ENCODE measurements at regions not wholly inside any gene's neighbourhood (a gene's known extent, or its start where the extent isn't known, plus 50 kb on each side); places are given as distances from the start of the nearest gene placed in this dataset.

GRCh38 chr14:34003691-34004090 lies 52.8 kb upstream of the EGLN3 start:
- H3K27me3 ChIP-seq (ENCODE audit: insufficient read depth, low read length): no peaks in the 10 kb centered on the region
- H4K20me1 ChIP-seq (ENCODE audit: insufficient read depth, low read length): no peaks in the 10 kb centered on the region
- H3K79me2 ChIP-seq (ENCODE audit: insufficient read depth, low read length): no peaks in the 10 kb centered on the region
- TF ChIP-seq, protein P1, sequence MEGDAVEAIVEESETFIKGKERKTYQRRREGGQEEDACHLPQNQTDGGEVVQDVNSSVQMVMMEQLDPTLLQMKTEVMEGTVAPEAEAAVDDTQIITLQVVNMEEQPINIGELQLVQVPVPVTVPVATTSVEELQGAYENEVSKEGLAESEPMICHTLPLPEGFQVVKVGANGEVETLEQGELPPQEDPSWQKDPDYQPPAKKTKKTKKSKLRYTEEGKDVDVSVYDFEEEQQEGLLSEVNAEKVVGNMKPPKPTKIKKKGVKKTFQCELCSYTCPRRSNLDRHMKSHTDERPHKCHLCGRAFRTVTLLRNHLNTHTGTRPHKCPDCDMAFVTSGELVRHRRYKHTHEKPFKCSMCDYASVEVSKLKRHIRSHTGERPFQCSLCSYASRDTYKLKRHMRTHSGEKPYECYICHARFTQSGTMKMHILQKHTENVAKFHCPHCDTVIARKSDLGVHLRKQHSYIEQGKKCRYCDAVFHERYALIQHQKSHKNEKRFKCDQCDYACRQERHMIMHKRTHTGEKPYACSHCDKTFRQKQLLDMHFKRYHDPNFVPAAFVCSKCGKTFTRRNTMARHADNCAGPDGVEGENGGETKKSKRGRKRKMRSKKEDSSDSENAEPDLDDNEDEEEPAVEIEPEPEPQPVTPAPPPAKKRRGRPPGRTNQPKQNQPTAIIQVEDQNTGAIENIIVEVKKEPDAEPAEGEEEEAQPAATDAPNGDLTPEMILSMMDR (IDR thresholded peaks at IDR 0.05; ENCODE audit: extremely low read depth, low read depth, low read length): no peak
- DNase-seq (ENCODE audit: insufficient read length, low spot score, missing footprints): no peak
- H3K36me3 ChIP-seq (ENCODE audit: insufficient read depth, low read length): no peaks in the 10 kb centered on the region
- no peak overlapping the region for H3K27ac ChIP-seq (ENCODE audit: low read depth, low read length)
- H3K4me2 ChIP-seq (ENCODE audit: insufficient read depth, low read length): no peak overlapping the region
- H3K9me3 ChIP-seq (ENCODE audit: low read depth, low read length): no peaks in the 10 kb centered on the region
- H2AFZ ChIP-seq (ENCODE audit: low read length): no peak overlapping the region
- no peak overlapping the region for H3K4me3 ChIP-seq (ENCODE audit: insufficient read depth, low read length)
- H3K4me1 ChIP-seq (ENCODE audit: insufficient read depth, low read length): no peaks in the 10 kb centered on the region

- Histone ChIP-seq H3K9me3 (ENCODE audit: low read depth, low read length) (no peaks in the 10 kb centered on the region), H3K27me3 (ENCODE audit: insufficient read depth, low read length) (no peaks in the 10 kb centered on the region), H3K27ac (ENCODE audit: low read depth, low read length) (no peak overlapping the region), H2AFZ (ENCODE audit: low read length) (no peak overlapping the region), H3K36me3 (ENCODE audit: insufficient read depth, low read length) (no peaks in the 10 kb centered on the region), H4K20me1 (ENCODE audit: insufficient read depth, low read length) (no peaks in the 10 kb centered on the region), H3K4me2 (ENCODE audit: insufficient read depth, low read length) (no peak overlapping the region), H3K4me1 (ENCODE audit: insufficient read depth, low read length) (no peaks in the 10 kb centered on the region), H3K79me2 (ENCODE audit: insufficient read depth, low read length) (no peaks in the 10 kb centered on the region), H3K4me3 (ENCODE audit: insufficient read depth, low read length) (no peak overlapping the region)
- DNase-seq (ENCODE audit: insufficient read length, low spot score, missing footprints): no peak
- TF ChIP-seq, protein P1 (IDR thresholded peaks at IDR 0.05; ENCODE audit: extremely low read depth, low read depth, low read length): no peak
Observed at GRCh38 chr14:34003082-34003668, 52.3 kb upstream of the EGLN3 start.

Data from osteoblast (primary cell).